Activated effector memory CD4-positive, alpha-beta T cell treated with Interleukin-2 at 50 U/mL for 16 hours (primary cell): ENCODE measurements at regions not wholly inside any gene's neighbourhood (a gene's known extent, or its start where the extent isn't known, plus 50 kb on each side); places are given as distances from the start of the nearest gene placed in this dataset.

Experiments used
- DNase-seq: peaks from one replicate; pipeline ENCODE4 v3.0.0-alpha.2; 2020

DNA sequence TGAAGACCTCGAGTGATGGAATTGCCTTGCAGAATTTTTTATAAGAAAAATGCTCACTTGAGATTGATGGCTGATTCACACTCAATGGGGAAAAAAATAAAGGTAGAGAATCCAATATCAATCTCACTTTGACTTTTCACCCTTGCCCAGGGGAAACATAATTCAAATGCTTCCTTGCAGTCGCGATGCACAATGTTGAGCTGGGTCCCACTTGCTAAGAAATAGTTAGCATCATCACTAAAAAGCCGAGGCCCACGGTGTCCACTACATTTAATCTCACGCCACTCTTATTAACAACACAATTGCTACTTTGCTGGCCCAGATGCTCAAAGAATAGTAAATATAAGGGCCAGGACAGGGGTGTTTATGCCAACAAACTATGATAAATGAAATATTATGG, 223.4 kb downstream of the SPTSSA start:
- no peak for DNase-seq

DNA sequence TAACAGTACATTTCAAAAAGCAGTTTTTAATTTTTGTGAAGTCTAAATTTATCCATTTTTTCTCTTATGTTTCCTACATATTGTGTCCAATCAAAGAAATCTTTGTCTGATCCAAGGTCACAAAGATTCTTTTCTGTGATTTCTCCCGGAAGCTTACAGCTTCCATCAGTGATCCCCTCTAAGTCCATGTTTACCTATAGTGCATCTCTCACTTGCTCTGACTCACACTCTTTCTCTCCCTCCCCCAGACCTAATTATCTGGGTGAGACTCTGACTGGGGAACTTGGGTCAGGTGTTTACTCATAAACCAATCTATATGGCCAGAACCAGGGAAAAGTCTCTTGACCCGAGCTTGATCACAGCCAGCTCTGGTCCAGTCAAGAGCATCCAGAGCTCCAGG, 224.4 kb downstream of the SPTSSA start:
- no peak for DNase-seq

DNA sequence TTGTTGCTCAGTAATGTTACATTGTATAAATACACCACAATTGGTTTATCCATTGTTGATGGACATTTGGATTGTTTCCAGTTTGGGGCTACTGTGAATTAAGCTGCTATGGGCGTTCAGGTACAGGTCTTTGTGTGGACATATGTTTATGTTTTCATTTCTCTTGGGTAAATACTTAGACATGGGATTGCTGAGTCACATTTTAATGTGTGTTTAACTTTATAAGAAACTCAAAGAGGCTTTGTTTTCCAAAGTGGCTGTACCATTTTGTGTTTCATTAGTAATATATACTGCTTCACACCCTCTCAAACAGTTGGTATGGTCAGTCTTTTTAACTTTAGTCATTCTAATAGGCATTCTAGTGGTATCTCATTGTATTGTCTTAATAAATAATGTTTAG, 225.0 kb downstream of the SPTSSA start:
- no peak for DNase-seq

DNA sequence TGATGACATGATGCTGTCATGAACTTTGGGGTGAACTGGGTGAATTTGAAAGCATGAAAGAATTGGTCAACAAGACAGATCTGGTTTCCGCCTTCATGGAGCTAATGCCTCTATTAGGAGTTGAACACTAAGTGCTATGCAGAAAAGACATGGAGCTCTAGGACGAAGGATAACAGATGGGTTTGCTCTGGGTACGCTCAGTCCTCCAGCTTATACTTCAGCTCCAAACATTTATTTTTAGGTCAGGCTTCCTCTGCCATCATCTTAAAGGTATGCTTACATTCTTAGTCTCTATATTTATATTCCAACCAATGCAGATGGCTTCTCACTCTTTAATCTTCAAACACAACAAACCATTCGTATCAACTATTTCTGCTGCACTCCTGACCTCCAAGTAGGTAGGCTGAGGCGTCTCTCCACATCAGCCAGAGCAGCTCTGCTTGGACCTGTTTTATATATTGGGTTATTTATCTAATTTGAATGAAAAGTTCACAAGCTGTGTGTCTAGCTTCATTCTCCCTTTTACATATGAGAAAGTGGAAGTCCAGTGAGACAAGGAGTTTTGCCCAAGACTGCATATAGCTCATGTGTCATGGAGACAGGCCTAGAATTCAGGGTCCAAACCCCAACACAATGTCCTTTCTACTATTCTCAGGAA, 226.3 kb downstream of the SPTSSA start:
- no peak for DNase-seq

DNA sequence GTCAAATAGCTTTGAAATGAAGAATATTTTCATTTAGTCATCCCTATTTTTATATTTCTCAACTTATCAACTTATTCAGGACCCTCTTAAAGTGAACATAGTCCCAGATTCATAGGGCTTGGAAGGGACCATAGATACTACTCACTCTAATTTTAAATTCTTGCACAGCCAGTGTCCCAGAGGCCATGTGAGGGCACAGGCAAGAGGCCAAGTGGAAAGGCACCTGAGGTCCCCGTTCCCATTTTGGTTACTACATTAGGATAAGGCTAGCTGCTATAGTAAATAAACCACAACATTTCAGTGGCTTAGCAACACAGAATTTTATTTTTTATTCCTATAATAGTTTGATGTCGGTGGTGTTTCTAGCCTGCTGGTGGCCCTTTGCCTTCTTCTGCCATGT, 227.8 kb downstream of the SPTSSA start:
- no peak for DNase-seq

DNA sequence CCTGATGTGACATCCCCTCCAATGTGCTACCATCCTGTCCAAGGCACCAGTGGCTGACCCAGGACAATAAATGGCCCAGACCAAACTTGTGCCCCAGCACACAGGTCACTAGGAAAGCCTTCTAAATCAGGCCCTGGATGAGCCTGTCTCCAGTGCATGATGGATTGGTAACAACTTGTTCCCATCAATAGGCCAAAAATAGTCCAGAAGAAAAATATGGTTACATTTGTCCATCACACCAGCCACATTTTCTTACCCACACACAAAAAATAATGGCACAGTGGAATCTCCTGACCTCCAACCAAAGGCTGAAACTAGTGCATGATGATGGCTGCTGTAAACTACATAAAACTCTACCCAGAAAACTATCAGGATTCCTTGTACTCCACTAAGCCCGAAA, 228.4 kb downstream of the SPTSSA start:
- DNase-seq: no peak

DNA sequence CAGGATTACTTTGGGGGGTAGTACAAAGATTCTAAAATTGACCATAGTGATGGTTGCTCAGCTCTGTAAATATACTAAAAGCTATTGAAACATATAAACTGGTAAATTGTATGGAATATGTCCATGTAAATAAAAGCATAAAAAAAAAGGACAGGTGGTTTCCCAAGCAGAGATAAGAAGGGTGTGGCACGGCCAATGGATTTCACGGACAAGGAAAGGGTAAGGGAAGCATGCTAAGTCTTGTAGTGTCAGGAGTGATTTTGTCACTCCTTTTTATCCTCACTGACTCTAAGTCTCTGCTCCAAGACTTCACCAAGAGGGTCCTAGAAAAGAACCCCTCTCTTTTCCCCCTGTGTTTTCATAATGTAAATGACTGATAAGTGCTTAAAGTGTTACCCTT, 229.2 kb downstream of the SPTSSA start:
- no peak for DNase-seq

DNA sequence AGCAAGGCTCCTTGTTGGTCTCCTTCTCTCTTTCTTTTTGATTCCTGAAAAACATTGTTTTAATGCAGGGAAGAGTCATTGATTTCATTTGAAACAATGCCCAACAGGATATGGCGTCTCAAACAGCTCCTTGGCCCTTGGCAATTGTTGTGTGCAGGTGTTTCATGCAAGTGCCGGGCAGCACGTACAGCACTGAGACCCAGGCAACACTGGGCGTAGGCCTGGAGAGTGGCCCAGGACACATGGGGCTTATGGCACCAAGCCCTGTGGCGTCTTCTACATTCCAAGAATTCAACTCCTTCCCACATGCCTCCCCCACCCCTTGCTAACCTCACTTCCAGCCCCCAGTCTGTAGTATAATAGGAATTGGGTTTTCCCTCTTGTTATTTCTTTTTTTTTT, 230.4 kb downstream of the SPTSSA start:
- DNase-seq: no peak

DNA sequence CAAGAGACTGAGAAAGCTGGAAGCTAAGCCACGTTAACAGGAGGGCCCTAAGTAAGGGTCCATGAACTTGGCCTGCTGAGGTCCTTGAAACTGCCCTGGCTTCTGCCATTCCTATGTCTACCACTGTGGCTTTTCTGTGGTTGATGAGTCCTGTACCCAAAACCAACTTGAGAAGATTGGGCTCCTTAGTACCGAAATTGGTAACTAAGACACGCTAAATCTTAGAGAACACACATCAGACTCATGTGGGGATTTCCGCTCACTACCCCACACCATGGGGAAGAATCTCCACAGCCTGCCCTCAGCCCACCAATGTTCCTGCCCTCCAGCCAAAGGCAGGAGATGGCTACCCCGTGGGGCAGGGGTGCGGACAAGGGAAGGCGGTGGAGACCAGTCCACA, 232.9 kb downstream of the SPTSSA start:
- no peak for DNase-seq

DNA sequence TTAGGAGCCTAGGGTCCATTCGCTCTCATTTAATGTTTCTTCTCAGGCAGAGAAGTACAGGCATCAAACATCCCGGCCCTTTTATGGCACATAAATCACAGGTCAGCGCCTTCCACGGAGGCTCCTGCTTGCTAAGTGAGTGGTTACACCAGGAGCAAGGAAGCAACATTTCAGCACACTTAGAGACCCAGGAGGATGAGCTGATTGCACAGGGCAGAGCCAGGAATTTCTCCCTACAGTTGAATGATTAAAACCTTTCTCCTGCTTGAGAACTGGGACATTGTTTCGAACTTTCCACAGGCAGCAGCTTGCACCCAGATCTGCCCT, 233.4 kb downstream of the SPTSSA start:
- no peak for DNase-seq

DNA sequence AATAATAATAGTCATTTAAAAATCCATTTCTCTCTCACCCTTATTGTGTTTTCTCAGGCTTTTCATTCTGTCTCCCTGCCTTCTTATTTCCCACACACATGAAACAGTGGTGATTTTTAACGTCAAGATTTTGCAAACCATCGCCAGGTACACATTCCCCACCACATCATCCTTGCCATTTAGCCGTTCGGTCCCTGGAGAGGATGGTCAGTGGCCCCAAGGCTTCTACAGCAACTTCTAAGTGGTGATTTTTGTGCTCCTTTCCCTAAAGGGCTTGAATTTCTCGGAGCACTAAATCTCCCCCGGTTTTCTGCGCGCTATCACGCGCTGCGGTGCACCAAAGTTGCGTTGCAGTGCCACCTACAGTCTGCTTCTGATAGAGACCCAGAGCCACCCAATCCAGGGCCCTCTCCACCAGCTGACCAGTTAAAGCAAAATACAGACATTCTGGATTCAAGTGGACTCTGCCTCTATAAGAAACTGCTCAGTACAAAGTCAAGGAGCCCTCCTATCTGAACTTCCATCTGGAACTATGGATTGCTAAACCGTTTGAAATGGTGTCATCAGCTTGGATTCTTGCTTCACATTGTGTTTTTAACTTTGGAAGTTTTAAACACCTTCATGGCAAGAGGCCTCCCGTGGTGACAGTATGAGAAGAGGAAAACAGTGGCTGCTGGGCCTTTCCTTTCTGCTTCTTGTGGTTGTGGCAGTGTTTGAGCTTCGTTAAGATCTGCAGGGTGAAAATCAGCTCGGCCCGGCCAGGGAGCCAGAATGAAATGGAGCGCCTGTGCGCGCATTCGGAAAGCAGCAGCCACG, 234.0 kb downstream of the SPTSSA start:
- peak; percentile 37 for DNase-seq

DNA sequence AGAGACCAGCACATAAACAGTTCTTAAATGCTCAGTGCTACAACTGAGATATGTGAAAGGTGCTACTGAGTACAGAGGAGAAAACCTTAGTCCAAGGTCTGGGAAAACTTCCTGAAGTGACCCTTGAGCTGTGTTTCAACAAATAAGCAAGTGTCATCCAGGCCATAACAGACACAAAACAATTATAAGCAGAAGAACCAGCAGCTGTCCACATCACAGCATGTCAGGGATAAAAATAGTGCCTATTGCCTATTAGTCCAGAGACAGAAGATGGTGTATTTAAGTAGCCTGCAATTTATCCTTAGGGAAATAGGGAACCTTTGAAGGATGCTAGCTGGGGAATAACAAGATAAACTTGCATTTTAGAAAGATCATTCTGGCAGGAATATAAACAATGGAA, 237.8 kb downstream of the SPTSSA start:
- no peak for DNase-seq

DNA sequence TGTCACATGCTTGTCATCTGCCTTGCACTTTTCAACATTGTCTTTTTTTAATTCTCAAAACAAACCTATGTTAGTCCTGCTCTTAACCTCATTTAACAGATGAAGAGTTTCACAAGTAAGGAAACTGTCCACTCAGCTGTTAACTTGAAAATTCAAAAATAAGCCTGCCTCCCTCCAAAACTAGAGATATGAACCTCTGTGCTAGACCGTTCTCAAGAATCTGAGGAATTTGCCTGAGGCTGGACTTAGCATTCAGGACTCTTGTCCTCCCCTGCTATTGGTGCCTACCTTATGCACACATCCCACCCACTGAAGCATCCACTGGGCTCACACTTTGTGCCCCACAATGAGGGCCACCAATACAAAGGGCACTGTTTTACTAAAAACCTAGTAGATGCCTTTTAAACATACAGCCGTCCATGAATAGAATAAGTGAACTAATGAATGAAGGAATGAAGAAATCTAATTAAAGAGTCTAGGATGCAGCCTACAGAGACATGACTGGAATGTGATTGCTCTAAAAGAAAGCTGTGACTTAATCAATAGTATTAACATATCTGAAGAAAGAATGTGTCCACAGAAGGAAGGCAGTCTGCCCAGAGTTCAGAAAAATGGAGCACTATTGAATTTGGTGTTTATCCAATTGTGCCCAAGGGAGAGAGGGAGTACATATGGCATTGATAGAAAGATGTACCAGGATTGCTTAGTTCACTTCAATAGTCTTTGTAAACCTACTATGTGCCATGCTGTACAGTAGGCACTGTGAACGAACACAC, 238.5 kb downstream of the SPTSSA start:
- DNase-seq: no peak

DNA sequence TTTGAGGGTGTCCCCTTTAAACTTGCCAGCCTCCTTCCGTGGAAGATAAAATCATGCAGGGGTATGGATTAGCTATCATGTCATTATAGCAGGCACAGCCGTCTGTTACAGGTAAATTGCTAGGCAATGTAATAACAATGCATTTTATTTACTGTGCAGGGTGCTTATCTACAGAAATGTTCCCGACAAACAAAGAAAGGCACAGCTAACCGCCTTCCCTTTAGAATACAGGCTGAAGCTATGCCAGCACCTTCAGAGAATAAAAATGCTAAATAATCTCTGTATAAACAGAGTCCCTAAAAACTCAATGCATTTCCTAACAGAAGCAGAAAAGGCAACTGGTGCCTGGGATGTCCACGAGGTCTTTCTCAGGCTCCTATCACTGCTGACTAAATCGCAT, 239.2 kb downstream of the SPTSSA start:
- DNase-seq: no peak

DNA sequence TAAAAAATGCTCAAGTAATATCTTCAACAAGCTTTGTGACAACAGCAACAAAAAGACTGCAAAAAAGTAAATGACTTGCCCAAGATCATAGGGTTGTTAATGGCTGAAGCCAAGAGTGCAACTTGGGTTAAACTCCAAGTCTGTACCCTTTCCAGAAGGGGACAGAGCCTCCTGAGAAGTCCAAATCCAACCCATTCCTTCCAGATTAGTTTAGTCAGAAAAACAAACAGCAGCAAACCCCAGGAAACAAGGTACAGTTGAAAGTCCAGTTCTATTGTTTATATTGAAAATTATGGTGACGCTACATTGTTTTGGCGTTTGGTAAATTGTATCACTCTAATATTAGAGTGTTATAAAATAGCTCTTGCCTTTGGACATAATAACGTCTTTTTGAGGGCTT, 239.9 kb downstream of the SPTSSA start:
- DNase-seq: no peak

DNA sequence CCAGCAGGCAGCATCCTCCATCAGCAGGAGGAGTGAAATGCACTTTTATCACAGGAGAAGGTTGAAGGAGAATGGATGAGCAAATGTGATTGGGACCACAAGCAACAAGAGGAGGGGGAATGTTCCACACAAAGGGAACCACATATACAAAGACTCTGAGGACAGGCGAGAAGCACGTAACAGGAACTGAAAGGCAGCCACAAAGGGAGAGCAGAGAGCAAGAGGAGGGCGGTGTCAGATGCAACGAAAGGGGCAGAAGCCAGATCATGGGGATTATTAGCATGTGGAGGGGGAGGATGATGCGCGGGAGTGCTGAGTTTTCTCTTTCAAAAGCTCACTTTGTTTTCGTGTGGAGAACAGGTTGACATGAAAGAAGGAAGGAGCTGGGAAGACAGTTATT, 241.1 kb downstream of the SPTSSA start:
- no peak for DNase-seq

DNA sequence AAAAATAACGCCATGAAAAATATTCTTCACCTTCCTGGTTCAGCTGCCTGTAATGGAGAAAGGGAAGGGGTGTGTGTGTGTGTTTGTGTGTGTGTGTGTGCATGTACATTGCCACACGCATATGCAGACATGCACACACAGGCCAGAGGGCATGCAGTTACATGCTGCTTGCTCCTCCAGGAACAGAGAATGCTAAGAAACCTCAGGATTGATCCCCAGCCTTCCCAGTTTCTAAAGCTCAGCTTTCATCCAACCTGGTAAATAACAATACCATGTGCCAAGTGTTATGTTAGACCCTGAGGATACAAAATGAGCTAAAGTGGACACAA, 241.7 kb downstream of the SPTSSA start:
- DNase-seq: no peak

DNA sequence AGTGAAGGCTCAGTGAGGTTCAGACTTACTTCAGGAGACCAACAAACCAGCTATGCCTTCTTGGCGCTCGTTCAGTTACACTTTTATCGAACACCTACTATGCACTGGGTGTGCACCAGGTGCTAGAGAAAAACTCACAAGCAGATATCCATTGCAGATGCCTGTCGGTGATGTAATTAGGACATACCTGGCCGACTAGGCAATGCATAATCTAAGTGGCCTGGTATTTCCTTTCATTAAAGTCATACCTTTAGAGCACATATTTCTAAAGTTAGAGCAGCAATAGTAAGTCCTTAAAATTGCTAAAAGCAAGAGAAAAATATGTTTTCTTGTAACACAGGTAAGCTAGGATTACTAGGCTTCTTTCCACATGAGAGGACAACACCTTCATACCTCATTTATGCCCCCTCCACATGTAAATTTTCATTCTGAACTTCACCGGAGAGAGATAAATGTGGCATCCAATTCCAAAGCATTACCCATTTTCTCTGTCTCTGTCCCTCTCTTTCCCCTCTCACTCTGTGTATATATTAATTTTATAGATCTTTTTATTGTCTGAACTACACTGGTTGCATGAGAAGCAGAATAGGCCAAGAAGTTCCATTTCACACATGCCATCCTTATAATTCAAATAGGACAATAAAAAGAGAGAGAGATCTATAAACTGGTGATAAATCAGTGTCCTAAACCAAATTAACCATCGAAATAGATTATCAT, 242.2 kb downstream of the SPTSSA start:
- DNase-seq: no peak

DNA sequence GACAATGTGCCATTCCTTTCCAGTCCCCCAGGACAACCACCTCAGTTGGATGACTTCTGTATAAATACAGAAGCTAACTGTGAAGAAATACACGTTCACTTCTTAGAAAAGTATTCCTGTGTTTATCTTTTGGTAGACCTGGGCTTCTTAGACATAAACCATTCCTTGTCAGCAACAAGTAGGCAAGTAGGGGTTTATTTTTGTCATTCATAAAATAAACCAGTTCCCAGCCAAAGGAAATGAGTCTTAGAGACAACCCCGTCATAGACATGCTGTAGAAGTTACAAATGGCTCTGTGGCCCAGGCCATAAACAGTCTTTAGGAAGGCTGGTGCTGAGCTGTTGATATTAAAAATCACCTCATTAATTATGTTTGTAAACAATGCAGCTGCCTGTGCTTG, 243.2 kb downstream of the SPTSSA start:
- no peak for DNase-seq

DNA sequence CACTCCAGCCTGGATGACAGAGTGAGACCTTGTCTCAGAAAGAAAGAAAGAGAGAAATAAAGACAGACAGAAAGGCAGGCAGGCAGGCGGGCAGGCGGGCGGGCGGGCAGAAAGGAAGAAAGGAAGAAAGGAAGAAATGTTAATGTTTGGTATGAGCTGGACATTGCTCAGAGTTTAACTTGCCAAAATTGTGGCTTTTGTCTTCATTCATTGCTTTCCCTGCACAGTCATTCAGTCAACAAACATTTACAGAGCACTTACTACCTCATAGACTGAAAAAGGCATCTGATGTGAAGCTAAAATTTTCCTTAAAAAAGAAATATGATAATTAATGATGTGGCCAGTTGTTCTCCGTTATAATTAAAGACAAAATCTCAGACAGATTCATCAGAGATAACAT, 247.1 kb downstream of the SPTSSA start:
- DNase-seq: no peak

DNA sequence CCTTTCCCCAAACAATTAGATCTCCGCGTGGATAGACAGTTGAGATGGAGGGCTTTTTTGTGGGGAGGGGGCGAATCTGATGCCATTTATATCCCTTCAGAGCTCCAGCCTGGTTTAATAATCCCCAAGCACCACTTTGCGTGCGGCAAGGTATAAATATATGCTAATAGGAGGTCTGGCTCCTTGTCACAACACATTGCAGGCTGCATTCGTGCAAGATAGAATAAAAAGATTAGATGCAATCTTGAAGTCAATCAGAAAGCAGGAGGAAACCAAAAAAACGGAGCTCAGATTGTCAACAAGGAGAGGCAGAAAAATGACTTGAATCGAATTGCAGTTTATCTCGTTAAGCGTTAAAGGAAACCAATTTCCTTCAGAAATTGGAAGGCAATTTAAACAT, 248.7 kb downstream of the SPTSSA start:
- no peak for DNase-seq

DNA sequence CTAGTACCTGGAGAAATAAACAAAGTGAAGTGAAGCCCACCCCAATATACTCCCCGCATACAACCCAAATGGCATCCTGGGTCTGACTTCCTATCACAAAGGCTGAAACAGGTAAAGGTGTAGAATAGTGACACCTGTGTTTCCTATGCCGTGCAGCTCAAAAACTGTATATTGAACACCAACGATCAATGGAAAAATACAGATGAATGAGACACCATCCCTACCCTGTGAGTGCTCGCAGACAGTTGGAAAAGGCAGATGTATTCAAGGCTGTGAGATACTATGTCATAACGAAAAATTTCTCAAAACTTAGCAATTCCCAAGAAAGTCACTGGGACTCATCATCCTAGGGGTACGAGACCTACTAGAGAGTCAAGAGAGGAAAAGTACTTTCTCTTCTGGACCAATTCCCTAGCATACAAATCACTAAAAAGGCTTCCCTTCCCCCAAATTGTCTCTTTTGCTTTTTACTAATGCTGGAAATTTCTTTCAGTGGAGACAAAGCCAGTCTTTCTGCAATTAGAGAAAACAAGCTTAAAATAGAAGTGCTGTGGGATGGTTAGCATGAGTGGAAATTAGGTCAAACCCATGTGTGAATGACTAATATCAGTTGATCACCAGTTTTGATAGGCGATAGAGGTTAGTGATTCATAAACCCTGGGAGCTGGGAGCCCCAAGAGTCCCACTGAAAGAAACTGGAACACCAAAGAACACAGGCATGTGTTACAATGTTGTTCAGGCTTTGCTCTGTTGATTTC, 249.7 kb downstream of the SPTSSA start:
- DNase-seq: no peak

DNA sequence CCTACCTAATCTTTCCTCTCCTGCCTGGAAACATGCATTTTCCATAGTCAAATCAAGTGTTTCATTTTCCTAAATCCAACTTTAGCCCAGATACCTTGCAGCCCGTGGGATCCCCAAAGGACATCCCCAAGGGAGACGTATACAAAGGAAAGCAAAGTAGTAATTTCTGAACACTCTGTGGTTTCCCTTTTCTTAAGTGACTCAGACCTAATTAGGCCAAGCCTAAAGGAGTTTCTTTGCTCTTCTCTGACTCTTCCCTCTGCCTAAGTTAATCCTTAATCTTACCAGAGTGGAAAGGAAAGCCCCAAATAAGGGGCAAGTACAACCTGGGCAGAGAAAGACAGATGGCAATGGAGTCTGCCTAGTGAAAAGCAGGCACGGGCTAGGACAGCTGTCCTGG, 250.3 kb downstream of the SPTSSA start:
- DNase-seq: no peak
